ENCODE measurements at regions not wholly inside any gene's neighbourhood (a gene's known extent, or its start where the extent isn't known, plus 50 kb on each side); places are given as distances from the start of the nearest gene placed in this dataset.

- no peak for DNase-seq
Measured at GRCh38 chr2:425243-425642, 137.4 kb upstream of the ALKAL2 start.

DNA sequence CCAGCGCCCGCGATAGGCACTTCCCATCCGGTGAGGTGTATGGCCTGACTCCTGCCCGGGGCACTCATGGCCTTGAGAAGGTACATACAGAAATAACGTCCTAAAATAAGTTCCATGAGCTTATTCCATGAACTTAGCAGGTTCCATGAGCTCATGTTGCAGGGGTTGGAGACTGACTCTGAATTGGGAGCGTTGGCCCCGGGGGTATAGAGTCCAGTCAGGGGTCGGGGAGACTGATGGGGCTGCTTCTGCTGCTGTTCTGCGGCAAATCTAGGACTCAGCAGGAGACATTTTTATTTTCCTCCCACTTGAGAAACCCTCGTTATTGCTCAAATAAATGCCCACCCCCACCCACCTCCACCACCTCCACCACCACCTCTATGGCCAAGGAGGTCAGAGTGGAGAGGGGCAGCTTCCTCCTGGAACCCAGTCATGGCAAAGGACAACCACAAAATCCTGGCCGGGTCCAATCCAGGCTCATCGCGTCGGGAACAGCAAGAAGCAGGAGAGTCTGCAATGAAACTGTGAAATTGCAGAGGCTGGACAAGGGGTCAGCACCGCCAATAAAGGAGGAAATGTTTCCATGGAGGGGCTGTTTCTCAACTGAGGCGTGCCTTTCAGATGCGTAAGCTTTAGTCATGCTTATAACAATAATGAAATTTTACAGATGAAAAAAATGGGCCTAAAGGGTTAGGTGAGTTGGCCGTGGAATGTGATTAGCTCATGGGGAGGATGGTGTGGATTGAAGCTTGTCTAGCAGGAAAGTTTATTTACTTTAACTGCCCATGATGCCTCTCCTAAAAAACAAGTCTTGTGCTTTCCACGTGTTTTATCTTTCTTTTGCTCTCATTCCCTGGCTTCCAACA lies 136.6 kb upstream of the ALKAL2 start:
- DNase-seq, result no peak

DNA sequence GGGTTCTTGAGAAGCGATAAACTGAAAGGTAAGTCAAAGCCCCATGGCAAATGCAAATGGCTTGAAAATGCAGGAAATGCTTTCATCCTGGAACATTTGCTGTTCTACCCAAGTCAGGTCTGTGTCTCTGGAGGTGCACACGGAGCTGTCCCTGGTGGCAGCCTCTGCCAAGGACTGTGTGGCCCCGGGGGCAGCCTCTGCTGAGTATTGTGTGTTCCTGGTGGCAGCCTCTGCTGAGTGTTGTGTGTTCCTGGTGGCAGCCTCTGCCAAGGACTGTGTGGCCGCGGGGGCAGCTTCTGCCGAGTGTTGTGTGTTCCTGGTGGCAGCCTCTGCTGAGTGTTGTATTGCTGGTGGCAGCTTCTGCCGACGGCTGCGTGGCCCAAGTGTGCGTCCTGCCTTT lies 135.6 kb upstream of the ALKAL2 start:
- DNase-seq, result no peak

DNA sequence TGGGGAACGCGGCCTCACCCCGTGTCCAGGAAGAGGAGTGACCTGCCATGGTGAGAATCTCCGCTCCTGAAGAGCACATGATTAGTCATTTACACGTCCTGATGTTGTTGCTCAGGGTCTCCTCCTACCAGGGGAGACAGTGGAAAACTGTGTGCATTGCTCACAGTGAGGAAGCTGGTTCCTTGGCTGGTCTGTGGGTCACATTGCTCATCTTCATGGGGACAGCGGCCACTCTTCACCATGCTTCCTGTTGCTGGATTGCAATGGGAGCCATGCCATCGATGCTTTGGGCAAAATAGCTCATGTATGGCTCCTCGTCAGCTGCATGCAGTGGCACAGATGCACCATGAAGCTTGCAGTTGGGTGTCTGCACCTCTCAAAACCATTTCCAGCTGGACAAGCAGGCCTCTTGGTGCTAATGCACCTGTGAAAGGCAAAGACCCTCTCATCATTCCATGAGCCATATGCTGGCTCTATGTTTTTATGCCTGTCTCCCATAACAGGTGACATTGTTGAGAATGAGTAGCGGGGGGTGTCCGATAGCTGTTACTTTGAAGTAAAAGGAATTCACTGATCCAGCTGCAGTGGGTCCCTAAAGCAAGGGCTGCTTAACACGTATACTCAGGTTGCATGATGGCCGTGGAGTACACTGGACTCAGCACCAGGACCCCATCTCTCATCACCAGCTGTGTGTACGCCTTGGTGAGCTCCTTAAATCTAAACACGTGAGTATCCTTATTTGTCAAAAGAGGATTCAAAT lies 135.0 kb upstream of the ALKAL2 start:
- DNase-seq, result no peak

GRCh38 chr2:421406-421805 lies 133.5 kb upstream of the ALKAL2 start:
- no peak for DNase-seq

GRCh38 chr2:419687-420317 lies 131.9 kb upstream of the ALKAL2 start:
- no peak for DNase-seq

GRCh38 chr2:417662-418061 lies 129.8 kb upstream of the ALKAL2 start:
- no peak for DNase-seq

DNA sequence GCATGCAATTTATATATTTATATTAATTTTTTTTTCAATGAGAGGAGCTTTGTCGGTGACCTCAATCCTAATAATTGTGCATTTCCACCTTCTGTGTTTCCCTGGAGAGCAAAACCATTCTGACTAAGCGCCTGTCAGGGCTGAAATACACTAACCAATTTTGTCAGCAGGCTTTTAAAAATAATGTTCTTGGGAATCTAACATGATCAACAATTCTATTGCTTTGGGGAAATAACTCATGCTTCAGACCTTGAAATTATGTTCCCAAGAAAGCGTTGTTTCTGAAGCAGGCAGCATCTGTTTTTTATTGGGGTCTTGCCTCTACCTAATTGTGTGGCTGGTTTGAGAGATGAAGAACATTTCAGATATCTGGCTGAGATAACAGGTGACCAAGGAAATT lies 129.1 kb upstream of the ALKAL2 start:
- DNase-seq, result no peak

DNA sequence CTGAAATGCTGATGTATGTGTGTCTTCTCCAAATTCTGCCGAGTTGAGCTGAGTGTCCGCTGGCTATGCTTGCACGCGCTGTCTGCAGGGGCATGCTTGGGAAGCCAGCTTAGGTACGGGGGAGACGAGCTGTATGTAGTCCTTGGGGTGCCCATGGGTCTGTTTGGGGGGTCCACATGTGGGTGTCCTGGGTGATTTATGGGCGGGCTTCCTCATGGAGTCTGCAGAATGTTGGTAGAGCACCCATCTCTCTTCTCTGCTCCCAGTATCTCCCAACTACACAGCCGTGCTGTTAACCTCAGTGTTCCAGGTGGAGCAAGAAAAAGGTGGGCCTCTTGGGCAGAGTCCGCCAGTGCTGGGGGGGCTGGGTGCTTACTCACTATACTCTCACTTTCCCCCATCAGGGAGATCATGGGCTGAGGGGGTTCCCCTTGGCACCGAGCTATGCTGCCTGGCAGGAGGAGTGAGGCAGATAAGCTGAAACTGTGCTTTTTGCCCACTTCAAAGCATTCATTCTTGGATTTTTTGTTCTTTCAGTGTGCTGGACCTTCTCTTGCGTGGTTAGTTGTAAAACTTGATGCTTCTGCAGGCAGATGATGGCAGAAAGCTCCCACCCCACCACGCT lies 128.2 kb upstream of the ALKAL2 start:
- no peak for DNase-seq

DNA sequence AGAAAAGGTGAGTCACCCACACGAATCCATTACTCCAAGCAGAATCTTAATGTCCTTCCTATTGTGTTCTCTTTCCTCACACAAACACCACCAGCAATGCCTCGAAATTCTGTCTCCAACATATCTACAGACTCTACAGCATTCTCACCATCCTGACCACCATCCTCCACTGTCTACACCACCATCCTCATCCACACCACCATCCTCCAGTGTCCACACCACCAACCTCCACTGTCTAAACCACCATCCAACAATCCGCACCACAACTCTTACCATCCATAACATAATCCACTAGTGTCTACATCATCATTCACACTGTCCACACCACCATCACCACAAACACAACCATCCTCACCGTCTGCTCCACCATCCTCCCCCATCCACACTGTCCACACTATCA lies 121.6 kb upstream of the ALKAL2 start:
- no peak for DNase-seq

DNA sequence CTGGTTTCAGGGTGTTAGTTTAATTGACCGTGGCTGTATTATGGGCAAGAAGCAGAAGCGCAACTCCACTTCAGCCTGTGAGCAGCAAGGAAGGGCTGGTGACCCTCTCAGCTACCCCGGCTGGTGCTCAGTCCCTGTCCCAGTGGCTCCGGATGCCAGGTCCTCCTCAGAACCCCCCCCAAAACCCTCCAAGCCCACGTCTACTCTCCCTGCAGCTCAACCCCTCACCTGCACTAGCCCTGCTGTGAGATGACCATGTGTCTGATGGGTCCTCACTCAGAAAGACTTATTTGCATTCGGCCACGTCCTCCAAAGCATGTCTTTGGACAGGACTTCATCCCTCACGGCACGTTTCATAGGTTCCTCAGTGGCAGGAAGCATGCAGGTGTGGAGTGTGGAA lies 119.7 kb upstream of the ALKAL2 start:
- no peak for DNase-seq

GRCh38 chr2:406876-407275 lies 119.0 kb upstream of the ALKAL2 start:
- no peak for DNase-seq

DNA sequence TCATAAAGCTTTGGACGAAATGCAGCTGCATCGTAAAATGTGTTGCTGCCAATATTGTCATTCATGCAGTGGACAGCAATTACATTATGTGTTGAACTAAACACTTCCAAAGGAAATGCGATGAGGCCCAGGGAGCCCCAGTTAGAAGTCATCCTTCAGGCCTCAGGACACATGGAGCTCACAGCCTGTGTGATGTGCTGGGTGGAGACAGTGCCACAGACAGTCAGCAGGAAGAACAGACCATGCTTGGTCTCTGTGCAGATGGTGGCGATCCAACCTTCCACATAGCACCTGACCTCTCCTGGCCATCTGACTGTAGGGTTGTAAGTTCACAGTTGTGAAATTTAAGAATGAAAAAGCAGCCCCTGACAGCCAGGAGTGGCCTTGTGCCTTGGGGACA lies 118.3 kb upstream of the ALKAL2 start:
- no peak for DNase-seq

DNA sequence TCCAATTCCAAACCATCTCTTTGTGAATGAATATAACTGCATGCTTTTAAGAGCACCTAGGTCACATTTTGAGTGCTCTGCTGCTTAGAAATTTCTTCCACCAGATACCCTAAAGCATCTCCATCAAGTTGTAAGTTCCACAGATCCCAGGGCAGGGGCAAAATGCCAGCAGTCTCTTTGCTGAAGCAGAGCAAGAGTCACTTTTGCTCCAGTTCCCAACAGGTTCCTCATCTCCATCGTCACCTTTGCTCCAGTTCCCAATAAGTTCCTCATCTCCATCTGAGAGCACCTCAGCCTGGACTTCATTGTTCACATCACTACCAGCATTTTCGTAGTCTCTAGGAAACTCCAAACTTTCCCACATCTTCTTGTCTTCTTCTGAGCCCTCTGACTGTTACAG lies 116.7 kb upstream of the ALKAL2 start:
- no peak for DNase-seq

GRCh38 chr2:403682-404081 lies 115.8 kb upstream of the ALKAL2 start:
- no peak for DNase-seq

GRCh38 chr2:402721-403120 lies 114.8 kb upstream of the ALKAL2 start:
- DNase-seq, result no peak

DNA sequence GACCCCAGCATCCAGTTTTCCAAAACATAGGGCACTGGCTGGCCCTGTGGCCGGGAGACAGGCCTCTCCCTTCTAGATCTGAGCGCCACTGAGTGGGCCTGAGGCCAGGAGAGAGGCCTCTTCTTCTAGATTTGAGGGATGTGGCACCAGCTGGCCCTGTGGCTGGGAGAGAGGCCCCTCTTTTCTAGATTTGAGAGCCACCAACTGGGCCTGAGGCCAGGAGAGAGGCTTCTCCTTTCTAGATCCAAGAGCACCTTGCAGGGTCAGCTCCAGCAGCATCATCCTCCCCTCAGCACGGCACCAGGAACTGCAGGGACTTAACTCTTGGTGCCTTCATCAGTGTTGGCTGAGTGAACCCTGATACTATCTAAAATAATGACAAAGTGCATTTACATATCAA lies 114.3 kb upstream of the ALKAL2 start:
- no peak for DNase-seq

DNA sequence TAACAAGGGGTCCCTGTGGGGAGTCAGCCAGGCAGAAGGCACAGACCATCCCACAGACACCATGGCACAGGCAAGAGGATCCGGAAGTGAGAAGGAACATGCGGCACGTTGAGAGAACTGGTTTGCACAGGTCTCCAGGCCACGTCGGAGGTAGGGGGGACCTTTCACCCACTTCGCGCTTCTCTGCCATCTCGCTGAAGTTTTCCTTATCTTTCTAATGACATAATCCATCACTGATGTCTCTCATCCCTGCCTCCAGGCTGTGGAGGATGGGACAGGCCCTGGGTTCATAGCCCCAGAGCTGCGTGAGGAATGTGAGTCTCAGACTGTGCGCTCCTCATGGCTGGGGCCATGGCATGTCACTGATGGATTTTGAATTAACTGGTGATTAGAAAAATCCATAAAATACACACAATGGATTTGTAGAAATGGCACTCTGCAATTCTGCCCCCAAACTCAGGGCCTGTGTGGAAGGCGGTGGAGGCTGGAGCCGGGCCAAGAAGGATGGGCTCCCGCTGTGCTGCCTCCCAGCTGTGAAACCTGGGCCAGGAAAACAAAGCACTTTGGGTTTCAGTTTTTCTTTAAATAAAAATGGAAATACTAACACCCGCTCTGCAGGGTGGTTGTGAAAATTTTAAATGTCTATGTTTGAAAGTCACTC lies 113.3 kb upstream of the ALKAL2 start:
- DNase-seq, result no peak

GRCh38 chr2:397926-398325 lies 110.0 kb upstream of the ALKAL2 start:
- DNase-seq, result no peak

GRCh38 chr2:397521-397920 lies 109.6 kb upstream of the ALKAL2 start:
- no peak for DNase-seq

DNA sequence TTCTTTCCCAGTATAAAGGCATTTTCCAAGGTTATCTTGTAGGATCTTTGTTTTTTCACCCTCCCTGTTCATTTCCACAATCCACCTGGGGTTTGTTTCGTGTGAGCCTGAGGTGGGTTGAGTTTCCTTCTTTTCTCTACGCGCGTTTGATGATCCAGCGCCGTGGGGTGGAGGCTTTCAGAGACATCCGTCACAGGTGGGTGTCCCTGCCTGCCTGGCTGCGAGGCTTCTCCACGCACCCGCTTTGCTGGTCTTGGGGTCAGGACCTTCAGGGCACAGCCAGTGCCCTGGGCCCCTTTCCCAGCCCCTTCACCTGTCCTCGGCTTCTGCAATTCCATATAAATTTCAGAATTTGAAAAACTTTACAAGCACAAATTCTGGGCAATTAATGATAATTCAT lies 109.0 kb upstream of the ALKAL2 start:
- no peak for DNase-seq

GRCh38 chr2:395886-396285 lies 108.0 kb upstream of the ALKAL2 start:
- DNase-seq, result no peak

All from activated CD4-positive, alpha-beta T cell treated with anti-CD3 and anti-CD28 coated beads, Interleukin-10, Interleukin-2, amounts not matched to agents 100 ng/mL and 50 ng/mL, durations not matched to agents 16 hours and 8 hours (primary cell).